ENCODE measurements at regions not wholly inside any gene's neighbourhood (a gene's known extent, or its start where the extent isn't known, plus 50 kb on each side); places are given as distances from the start of the nearest gene placed in this dataset.

DNA sequence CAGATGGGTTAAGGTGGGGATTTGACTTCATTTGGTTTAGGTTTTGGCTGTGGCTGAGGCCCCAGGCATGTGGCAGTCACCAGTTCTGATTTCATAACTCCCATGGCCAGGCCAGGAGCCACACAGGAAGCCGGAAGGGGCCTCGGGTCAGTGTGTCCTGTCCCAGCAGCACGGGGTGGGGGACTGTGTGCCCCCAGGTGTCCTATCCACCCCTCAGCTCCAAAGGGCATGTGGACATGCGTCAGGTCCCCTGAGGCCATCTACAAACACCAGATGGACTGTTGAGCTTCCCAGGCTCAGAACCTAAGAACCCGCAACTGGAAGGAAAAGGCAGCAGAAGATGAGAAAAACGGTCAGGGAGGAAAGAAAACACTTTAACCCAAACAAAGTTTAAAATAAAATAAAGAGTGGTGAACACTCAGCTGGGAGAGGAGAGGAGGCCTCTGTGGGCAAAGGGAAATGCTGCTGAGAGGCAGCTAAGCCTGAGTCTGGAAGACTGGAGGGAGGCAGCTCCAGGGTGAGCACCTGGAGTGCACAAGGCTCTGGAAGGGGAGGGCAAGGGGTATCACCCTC is 260.8 kb downstream of the AUH start:
- no peak overlapping the region for H3K4me3 ChIP-seq (ENCODE audit: low read depth, low read length)
- DNase-seq (ENCODE audit: low read depth), result no peak
- TF ChIP-seq CTCF (IDR thresholded peaks at IDR 0.05; ENCODE audit: control insufficient read depth, extremely low read depth, insufficient read depth), result no peak

DNA sequence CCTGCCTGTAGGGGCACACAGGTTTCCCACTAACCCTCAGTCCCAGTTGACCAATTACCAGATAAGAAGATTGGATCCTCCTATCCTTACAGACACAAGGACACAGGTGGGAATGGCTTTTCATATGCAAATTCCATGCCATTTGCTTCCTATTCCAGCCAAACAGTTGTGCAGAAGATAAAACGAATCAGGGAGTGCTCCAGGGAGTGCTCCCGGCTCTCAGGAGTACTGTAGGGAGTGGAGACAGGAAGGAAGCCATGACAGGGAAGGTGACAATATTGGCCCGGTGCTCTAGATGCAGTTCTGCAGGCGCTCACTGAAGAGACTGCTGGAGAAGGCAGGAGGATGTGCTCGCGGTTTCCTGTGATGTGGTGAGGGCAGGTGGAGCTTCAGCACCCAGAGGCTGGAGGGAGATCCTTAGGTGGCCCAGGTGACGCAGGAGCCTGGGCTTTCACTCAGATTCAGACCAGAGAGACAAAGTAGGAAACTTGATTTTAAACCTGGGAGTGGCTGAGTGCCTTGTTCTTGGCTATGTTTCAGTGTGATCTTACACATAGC is 260.0 kb downstream of the AUH start:
- H3K4me3 ChIP-seq (ENCODE audit: low read depth, low read length), result no peak overlapping the region
- no peak for DNase-seq (ENCODE audit: low read depth)
- no peak for TF ChIP-seq CTCF (IDR thresholded peaks at IDR 0.05; ENCODE audit: control insufficient read depth, extremely low read depth, insufficient read depth)

DNA sequence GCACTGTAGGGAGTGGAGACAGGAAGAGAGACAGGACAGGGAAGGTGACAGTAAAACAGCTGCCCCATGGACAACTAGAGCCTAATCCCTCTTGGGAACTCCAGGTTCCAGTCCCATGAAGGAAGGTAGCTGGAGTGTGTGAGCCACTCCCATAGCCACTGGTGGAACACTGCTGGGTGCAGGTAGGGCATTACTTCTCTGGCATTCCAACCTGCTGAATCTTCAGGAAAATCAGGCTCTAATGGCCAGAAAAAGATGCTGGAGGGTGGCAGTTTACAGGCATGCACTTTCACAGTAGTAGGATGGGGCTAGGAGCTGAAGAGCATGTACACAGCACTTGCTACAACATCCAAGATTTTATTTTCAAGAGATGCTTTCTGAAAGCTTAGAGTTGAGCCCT is 259.4 kb downstream of the AUH start:
- no peak for DNase-seq (ENCODE audit: low read depth)
- H3K4me3 ChIP-seq (ENCODE audit: low read depth, low read length), result no peak overlapping the region
- TF ChIP-seq CTCF (IDR thresholded peaks at IDR 0.05; ENCODE audit: control insufficient read depth, extremely low read depth, insufficient read depth), result no peak

GRCh38 chr9:91103931-91104330 is 257.8 kb downstream of the AUH start:
- no peak for TF ChIP-seq CTCF (IDR thresholded peaks at IDR 0.05; ENCODE audit: control insufficient read depth, extremely low read depth, insufficient read depth)
- no peak overlapping the region for H3K4me3 ChIP-seq (ENCODE audit: low read depth, low read length)
- no peak for DNase-seq (ENCODE audit: low read depth)

DNA sequence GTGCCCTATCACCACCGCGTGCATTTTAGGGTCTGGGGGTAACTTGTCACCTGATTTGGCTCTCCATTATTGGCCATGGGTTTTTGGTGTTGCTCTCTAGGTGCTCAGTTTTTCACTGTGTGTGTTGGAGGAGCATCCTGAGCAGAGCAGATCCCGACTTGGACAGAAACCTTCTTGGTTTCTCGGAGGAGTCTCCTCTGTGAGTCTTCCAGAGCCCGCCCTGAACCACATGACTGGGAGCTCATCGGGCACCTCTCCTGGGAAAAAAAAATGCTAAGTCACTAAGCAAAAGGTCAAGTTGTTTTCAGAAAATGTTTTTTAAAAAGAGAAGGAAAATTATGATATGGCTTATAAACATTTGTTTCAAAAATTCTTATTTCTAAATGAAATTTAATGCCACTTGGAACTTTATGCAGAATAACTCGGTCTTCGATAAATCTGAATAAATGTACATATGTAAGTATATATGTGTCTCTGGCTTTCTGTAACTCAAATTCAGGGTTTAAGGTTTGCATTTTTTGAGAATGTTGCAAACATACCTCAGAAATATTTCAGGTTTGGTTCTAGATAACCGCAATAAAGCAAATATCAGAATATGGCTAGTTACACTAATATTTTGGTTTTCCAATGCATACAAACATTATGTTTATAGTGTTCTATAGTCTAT is 255.2 kb downstream of the AUH start:
- no peak for DNase-seq (ENCODE audit: low read depth)
- no peak overlapping the region for H3K4me3 ChIP-seq (ENCODE audit: low read depth, low read length)
- TF ChIP-seq CTCF (IDR thresholded peaks at IDR 0.05; ENCODE audit: control insufficient read depth, extremely low read depth, insufficient read depth), result no peak

DNA sequence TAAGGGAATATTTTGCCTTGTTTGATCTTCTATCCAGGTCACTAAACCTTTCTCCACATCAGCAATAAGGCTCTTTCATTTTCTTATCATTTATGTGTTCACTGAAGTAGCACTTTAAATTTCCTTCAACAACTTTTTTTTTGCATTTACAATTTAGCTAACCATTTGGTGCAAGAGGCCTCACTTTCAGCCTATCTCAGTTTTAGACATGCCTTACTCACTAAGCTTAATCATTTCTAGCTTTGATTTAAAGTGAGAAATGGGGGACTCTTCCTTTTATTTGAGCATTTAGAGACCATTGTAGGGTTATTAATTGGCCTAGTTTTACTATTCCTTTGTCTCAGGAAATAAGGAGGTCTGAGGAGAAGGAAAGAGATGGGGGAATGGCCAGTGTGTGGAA is 250.5 kb downstream of the AUH start:
- DNase-seq (ENCODE audit: low read depth), result no peak
- TF ChIP-seq CTCF (IDR thresholded peaks at IDR 0.05; ENCODE audit: control insufficient read depth, extremely low read depth, insufficient read depth), result no peak
- H3K4me3 ChIP-seq (ENCODE audit: low read depth, low read length), result no peak overlapping the region
